ENCODE measurements at regions not wholly inside any gene's neighbourhood (a gene's known extent, or its start where the extent isn't known, plus 50 kb on each side); places are given as distances from the start of the nearest gene placed in this dataset.

DNA sequence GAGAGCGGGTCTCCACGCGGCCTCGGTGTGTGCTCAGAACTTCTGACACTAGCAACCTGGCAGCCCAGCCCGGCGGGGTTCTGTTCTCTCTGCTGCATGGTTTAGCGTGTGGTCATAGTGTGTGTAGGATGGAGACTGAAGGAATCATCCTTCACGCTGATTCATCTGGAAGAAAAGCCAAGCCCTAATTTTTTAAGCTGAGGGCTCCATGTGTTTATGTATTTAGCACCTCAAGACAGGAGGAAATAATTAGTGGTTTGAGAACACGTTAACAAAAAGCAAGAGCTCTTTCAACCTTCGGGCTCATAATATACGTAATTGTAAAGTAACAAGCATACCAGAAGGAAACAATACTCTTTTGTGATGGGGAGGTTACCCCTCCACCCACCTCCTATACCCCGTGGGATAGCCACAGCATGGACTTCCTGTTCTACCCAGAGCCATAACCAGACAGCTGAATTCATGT lies 504.6 kb upstream of the MKI67 start:
- no peaks in the 10 kb centered on the region for H3K36me3 ChIP-seq
- H3K27ac ChIP-seq, result no peak overlapping the region
- TF ChIP-seq POLR2AphosphoS5 (IDR thresholded peaks at IDR 0.05), result no peak
- H3K9me3 ChIP-seq, result no peaks in the 10 kb centered on the region
- 61 to 68% methylated on average over 12 of the region's 12 CpGs for WGBS, 2 donors
- intact Hi-C loops (cut with DNase I), result no loop called here
- peaks cover 0 to 10% (median 3%) of the 10 kb centered on the region in 4 donors for H3K4me1 ChIP-seq
- DNase-seq, result no peak
- H3K27me3 ChIP-seq, result no peaks in the 10 kb centered on the region
- H3K4me3 ChIP-seq, result no peak overlapping the region

- H3K4me1 ChIP-seq, result peaks cover 0 to 10% (median 3%) of the 10 kb centered on the region in 4 donors
- no peak for DNase-seq
- no peaks in the 10 kb centered on the region for H3K9me3 ChIP-seq
- no peak overlapping the region for H3K27ac ChIP-seq
- intact Hi-C loops (cut with DNase I), result no loop called here
- H3K36me3 ChIP-seq, result no peaks in the 10 kb centered on the region
- no peaks in the 10 kb centered on the region for H3K27me3 ChIP-seq
- H3K4me3 ChIP-seq, result no peak overlapping the region
- TF ChIP-seq POLR2AphosphoS5 (IDR thresholded peaks at IDR 0.05), result no peak
- TF ChIP-seq, protein P1, sequence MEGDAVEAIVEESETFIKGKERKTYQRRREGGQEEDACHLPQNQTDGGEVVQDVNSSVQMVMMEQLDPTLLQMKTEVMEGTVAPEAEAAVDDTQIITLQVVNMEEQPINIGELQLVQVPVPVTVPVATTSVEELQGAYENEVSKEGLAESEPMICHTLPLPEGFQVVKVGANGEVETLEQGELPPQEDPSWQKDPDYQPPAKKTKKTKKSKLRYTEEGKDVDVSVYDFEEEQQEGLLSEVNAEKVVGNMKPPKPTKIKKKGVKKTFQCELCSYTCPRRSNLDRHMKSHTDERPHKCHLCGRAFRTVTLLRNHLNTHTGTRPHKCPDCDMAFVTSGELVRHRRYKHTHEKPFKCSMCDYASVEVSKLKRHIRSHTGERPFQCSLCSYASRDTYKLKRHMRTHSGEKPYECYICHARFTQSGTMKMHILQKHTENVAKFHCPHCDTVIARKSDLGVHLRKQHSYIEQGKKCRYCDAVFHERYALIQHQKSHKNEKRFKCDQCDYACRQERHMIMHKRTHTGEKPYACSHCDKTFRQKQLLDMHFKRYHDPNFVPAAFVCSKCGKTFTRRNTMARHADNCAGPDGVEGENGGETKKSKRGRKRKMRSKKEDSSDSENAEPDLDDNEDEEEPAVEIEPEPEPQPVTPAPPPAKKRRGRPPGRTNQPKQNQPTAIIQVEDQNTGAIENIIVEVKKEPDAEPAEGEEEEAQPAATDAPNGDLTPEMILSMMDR (IDR thresholded peaks at IDR 0.05), result peak in 3 of 4 experiments; percentile 9 to 52 (median 14)
- no peak for TF ChIP-seq POLR2A (IDR thresholded peaks at IDR 0.05)
- 63 to 79% methylated on average over 12 of the region's 12 CpGs for WGBS, 2 donors
Observed at GRCh38 chr10:128631801-128632241, 505.6 kb upstream of the MKI67 start.

DNA sequence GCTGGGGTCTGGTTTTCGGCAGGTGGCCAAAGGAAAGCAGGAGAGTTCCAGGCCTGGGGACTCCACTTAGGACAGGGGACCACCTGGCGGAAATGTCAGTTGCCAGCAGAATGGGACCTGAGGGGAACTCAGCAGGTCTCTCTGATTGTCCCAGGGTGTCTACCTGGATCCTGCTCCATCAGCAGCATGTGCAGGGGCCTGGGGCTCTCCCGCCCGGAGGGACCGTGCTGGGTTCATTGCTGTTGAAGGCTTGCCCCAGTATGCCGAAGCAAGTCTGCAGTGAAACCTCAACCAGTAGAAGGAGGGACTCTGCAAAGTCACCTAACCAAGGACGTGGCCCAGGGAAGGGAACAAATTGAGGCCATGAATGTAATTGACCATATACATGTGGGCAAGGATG lies 506.5 kb upstream of the MKI67 start:
- H3K36me3 ChIP-seq, result no peaks in the 10 kb centered on the region
- 93 to 94% methylated on average over 7 of the region's 7 CpGs for WGBS, 2 donors
- no peak for TF ChIP-seq POLR2AphosphoS5 (IDR thresholded peaks at IDR 0.05)
- no peak for TF ChIP-seq POLR2A (IDR thresholded peaks at IDR 0.05)
- TF ChIP-seq, protein P1 (IDR thresholded peaks at IDR 0.05), result no peak
- TF ChIP-seq EP300 (IDR thresholded peaks at IDR 0.05), result no peak
- H3K4me1 ChIP-seq, result peaks cover 0 to 10% (median 3%) of the 10 kb centered on the region in 4 donors
- no peaks in the 10 kb centered on the region for H3K27me3 ChIP-seq
- DNase-seq, result no peak
- H3K27ac ChIP-seq, result no peak overlapping the region
- intact Hi-C loops (cut with DNase I), result no loop called here
- no peaks in the 10 kb centered on the region for H3K9me3 ChIP-seq
- H3K4me3 ChIP-seq, result no peak overlapping the region

DNA sequence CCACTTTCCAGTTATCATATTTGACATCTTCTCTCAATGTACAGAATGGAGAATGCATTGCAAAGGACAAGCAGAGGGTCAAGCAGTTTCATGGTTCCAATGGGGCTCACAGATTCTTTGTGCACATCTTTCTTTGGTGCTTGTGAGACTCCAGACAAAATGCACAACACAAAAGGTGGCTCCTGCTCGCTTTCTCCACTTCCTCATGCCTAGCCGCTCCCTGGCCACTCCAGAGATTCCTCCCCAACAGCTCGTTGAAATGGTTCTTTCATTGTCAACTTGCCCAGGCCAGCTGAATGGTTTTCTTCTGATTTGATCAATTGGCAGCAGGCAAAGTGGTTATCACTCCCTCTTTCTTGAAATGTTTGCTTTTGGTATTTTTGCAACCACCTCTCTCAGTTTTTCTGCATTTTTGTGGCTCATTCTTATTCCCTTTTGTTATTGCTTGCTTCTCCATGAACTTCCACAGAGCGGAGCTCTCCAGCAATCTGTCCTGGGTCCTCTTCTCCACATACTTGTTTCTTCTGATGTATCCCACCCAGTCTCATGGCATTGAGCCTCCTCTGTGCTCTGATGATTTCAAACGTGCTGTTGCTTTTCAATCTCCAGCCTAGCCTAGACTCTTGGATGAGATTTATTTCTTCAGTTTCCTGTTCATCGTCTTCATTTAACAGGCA lies 507.8 kb upstream of the MKI67 start:
- DNase-seq, result no peak
- 40 to 41% methylated on average over 6 of the region's 6 CpGs for WGBS, 2 donors
- Histone ChIP-seq H3K27ac (no peak overlapping the region), H3K4me1 (peaks cover 0 to 10% (median 3%) of the 10 kb centered on the region in 4 donors), H3K4me3 (no peak overlapping the region), H3K9me3 (no peaks in the 10 kb centered on the region), H3K27me3 (no peaks in the 10 kb centered on the region), H3K36me3 (no peaks in the 10 kb centered on the region)
- TF ChIP-seq, protein P1 (IDR thresholded peaks at IDR 0.05), result no peak
- no peak for TF ChIP-seq POLR2A (IDR thresholded peaks at IDR 0.05)
- intact Hi-C loops (cut with DNase I), result no loop called here

GRCh38 chr10:128642023-128642422 lies 515.8 kb upstream of the MKI67 start:
- H3K9me3 ChIP-seq, result no peaks in the 10 kb centered on the region
- no peaks in the 10 kb centered on the region for H3K27me3 ChIP-seq
- no peaks in the 10 kb centered on the region for H3K4me1 ChIP-seq
- H3K27ac ChIP-seq, result no peak overlapping the region
- DNase-seq, result no peak
- 68 to 81% methylated on average over 4 of the region's 4 CpGs for WGBS, 2 donors
- intact Hi-C loops (cut with DNase I), result no loop called here
- no peak for TF ChIP-seq POLR2AphosphoS5 (IDR thresholded peaks at IDR 0.05)
- TF ChIP-seq, protein P1 (IDR thresholded peaks at IDR 0.05), result no peak
- no peak for TF ChIP-seq EP300 (IDR thresholded peaks at IDR 0.05)
- TF ChIP-seq POLR2A (IDR thresholded peaks at IDR 0.05), result no peak
- no peaks in the 10 kb centered on the region for H3K36me3 ChIP-seq
- no peak overlapping the region for H3K4me3 ChIP-seq

Measured in sigmoid colon (tissue), 6 donors.